ENCODE measurements at regions not wholly inside any gene's neighbourhood (a gene's known extent, or its start where the extent isn't known, plus 50 kb on each side); places are given as distances from the start of the nearest gene placed in this dataset.

- no peak for ATAC-seq
- Histone ChIP-seq H3K27ac (no peak overlapping the region), H3K4me3 (no peak overlapping the region), H3K4me1 (no peaks in the 10 kb centered on the region), H3K36me3 (no peaks in the 10 kb centered on the region), H3K27me3 (no peaks in the 10 kb centered on the region), H3K9me3 (no peaks in the 10 kb centered on the region)
- WGBS, 2 donors (ENCODE audit: low coverage in 1 of 2), result 89 to 95% methylated on average over 3 of the region's 3 CpGs
- TF ChIP-seq EP300 (IDR thresholded peaks at IDR 0.05) (no peak), POLR2AphosphoS5 (IDR thresholded peaks at IDR 0.05) (no peak), CTCF (IDR thresholded peaks at IDR 0.05) (no peak), POLR2A (IDR thresholded peaks at IDR 0.05) (no peak)
Measured at GRCh38 chr6:132244744-132245143, 156.5 kb downstream of the MOXD1 start.

DNA sequence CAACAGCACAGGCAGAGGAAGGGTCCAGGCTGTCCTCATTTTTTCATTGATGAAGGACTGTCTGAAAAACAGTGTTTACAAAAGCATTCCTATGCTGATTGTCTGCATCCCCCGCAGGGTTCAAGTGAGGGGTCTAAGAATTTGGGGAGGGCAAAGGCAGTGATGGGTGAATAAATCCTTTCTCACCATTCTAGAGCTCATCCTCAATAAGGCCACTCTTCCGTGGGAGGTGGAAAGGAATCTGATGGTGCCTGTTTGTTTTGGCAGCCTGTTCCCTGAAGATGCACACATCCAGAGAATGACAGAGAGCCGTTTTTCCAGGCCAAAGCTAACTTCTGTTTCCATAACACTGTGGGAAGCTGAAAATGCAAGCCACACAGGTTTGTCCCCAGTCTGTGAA, 164.5 kb downstream of the MOXD1 start:
- TF ChIP-seq CTCF (IDR thresholded peaks at IDR 0.05), result no peak
- TF ChIP-seq POLR2A (IDR thresholded peaks at IDR 0.05), result no peak
- TF ChIP-seq EP300 (IDR thresholded peaks at IDR 0.05), result no peak
- TF ChIP-seq POLR2AphosphoS5 (IDR thresholded peaks at IDR 0.05), result no peak
- no peak for ATAC-seq
- Histone ChIP-seq H3K4me3 (no peak overlapping the region), H3K27ac (no peak overlapping the region), H3K27me3 (no peaks in the 10 kb centered on the region), H3K4me1 (no peaks in the 10 kb centered on the region), H3K9me3 (no peaks in the 10 kb centered on the region), H3K36me3 (no peaks in the 10 kb centered on the region)
- 37 to 67% methylated on average over 2 to 3 of the region's 3 CpGs for WGBS, 2 donors (ENCODE audit: low coverage in 1 of 2)

DNA sequence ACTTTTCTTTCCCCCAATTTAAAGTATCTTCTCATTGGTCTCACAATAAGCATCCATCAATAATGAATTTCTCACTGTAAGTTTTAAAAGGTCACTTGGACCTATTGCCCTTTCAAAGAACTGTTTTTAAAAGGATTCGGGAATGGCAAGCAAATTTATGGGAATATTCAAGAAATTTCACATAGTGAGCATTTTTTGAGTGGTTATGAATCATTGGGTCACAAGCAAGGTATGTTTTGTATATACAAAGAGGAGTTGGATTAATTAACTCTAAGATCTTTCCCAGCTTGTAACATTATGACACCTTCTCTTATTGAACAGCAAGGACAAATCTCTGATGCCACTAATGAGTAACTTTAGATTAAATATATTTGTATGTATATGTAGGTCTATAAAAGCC, 165.0 kb downstream of the MOXD1 start:
- H3K27me3 ChIP-seq, result no peaks in the 10 kb centered on the region
- H3K4me3 ChIP-seq, result no peak overlapping the region
- H3K36me3 ChIP-seq, result no peaks in the 10 kb centered on the region
- WGBS, 2 donors (ENCODE audit: low coverage in 1 of 2), result 50 to 54% methylated on average over 1 of the region's 1 CpG
- no peak overlapping the region for H3K27ac ChIP-seq
- no peak for ATAC-seq
- TF ChIP-seq POLR2AphosphoS5 (IDR thresholded peaks at IDR 0.05) (no peak), POLR2A (IDR thresholded peaks at IDR 0.05) (no peak)
- H3K4me1 ChIP-seq, result no peaks in the 10 kb centered on the region
- H3K9me3 ChIP-seq, result no peaks in the 10 kb centered on the region

GRCh38 chr6:132235596-132236280, 165.5 kb downstream of the MOXD1 start:
- no peaks in the 10 kb centered on the region for H3K27me3 ChIP-seq
- ATAC-seq, result no peak
- H3K36me3 ChIP-seq, result no peaks in the 10 kb centered on the region
- 57 to 80% methylated on average over 1 to 2 of the region's 2 CpGs for WGBS, 2 donors (ENCODE audit: low coverage in 1 of 2)
- H3K9me3 ChIP-seq, result no peaks in the 10 kb centered on the region
- H3K4me1 ChIP-seq, result no peaks in the 10 kb centered on the region
- TF ChIP-seq POLR2AphosphoS5 (IDR thresholded peaks at IDR 0.05) (no peak), POLR2A (IDR thresholded peaks at IDR 0.05) (no peak), CTCF (IDR thresholded peaks at IDR 0.05) (no peak), EP300 (IDR thresholded peaks at IDR 0.05) (no peak)
- no peak overlapping the region for H3K4me3 ChIP-seq
- no peak overlapping the region for H3K27ac ChIP-seq

DNA sequence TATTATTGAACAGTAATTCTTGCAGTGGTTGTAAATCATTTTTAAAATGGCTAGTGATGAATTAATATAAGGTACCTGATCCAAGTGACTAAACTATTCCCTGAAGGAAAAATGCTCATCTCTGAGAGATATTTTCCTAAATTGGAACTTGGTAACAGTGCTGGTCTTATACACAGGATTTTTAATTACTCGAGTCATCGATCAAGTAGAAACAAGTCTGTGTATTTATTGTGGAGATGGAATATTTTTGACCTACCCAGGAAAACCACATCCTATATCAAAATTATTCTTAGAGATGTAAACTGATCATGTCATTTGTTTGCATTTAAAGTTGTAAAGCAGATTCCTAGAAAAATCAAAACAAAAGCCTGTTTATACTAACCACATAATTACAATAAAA, 166.9 kb downstream of the MOXD1 start:
- no peak for ATAC-seq
- no peaks in the 10 kb centered on the region for H3K4me1 ChIP-seq
- H3K9me3 ChIP-seq, result no peaks in the 10 kb centered on the region
- H3K27me3 ChIP-seq, result no peaks in the 10 kb centered on the region
- H3K36me3 ChIP-seq, result no peaks in the 10 kb centered on the region
- H3K4me3 ChIP-seq, result no peak overlapping the region
- no peak for TF ChIP-seq EP300 (IDR thresholded peaks at IDR 0.05)
- no peak for TF ChIP-seq POLR2AphosphoS5 (IDR thresholded peaks at IDR 0.05)
- no peak for TF ChIP-seq POLR2A (IDR thresholded peaks at IDR 0.05)
- TF ChIP-seq CTCF (IDR thresholded peaks at IDR 0.05), result no peak
- no peak overlapping the region for H3K27ac ChIP-seq
- 91 to 97% methylated on average over 2 of the region's 2 CpGs for WGBS, 2 donors (ENCODE audit: low coverage in 1 of 2)

Measured in gastroesophageal sphincter (tissue), 4 donors.